NOMO-1 treated with DMSO at 0.1 percent for 48 hours (cell line): ENCODE measurements at regions not wholly inside any gene's neighbourhood (a gene's known extent, or its start where the extent isn't known, plus 50 kb on each side); places are given as distances from the start of the nearest gene placed in this dataset.
"Not testable (repeated sequence)": the region's sequence is repeated elsewhere in the genome, so short reads cannot be mapped to it uniquely, and the experiment has no call there.

Experiments used
- DNase-seq: peaks from one replicate; lab custom pipeline; 2025; ENCODE audit not compliant: unreplicated experiment; lab: John Stamatoyannopoulos, UW

DNA sequence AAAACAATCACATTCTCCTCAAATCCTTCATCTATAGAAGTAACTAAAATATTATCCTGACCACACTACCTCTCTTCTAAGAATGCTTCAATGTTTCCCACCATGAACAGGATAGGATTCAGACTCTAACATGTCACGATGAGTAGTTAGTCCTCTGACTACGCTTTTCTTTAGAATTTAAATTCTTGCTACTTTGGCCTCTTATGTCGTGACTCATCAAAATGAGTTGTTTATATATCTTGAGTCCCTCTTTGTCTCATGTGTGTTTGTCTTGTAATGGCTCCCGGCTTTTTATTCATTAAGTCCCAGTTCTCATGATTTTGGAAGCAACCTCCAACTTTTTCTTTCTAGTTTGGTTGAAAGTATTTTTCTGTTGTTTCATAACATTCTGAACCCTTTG, 1289.2 kb downstream of the DSC3 start:
- DNase-seq: no peak

GRCh38 chr18:29749704-29750103, 1292.8 kb downstream of the DSC3 start:
- DNase-seq: no peak

DNA sequence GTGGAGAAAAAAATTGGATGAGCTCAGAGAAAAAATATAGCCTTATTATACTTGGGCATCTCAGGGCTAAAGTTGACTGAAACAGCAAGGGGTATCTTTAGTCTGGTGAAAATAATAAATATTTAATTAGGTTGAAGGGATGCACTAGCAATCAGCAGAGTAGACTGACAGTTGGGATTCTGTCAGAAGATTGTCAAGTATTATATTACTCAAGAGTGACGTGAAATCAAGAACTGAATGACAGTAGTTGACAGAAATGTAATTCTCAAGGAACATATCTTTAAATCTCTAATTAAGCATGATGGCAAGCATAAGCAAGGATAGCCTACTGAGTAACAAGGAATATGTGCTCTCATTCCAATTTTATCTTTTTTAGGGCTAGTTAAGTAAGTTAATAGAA, 1301.1 kb downstream of the DSC3 start:
- no peak for DNase-seq

GRCh38 chr18:29737620-29738019, 1304.9 kb downstream of the DSC3 start:
- no peak for DNase-seq

DNA sequence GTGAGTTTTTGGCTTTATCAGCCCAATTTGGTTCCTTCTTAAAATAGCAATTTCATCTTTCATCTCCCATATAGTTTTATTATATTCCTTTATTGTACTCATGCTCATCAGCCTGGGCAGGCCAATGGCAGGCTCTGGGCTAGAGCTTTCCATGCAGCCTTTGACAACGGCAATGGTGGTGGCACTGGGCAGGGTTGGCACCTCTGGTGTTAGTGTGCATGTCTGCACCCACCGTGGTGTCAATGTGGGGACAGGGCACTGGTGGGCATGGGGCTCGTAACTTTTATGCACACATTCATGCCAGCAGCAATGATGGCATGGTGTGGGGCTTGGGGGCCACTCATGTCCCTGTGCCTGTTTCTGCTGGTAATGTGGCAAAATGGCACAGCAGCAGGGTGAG, 1305.4 kb downstream of the DSC3 start:
- DNase-seq: no peak

DNA sequence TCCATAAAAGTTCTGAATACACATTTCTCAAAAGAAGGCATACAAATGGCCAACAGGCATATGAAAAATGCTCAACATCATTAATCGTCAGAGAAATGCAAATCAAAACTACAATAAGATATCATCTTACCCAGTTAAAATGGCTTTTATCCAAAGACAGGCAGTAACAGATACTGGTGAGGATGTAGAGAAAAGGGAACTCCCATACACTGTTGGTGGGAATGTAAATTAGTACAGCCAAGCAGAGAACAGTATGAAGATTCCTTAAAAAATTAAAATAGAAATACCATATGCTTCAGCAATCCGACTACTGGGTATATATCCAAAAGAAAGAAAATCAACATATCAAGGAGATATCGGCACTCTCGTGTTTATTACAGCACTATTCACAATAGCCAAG, 1312.5 kb downstream of the DSC3 start:
- no peak for DNase-seq

DNA sequence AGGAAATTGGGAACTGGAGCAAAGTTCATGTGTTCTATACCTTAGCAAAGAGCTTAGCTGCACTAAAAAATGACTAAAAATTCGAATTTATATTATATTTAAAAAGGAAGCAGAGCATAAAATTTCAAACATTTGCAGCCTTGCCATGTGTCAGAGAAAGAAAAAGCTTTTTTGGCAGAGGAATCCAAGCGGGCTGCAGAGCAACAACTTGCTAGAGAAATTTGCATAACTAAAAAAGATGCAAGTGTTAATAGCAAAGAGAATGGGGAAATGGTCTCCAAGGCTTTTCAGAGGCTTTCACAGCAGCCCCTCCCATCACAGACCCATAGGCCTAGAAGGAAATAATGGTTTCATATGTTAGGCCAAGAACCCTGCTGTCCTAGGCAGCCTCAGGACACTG, 1315.9 kb downstream of the DSC3 start:
- DNase-seq: peak; percentile 47

DNA sequence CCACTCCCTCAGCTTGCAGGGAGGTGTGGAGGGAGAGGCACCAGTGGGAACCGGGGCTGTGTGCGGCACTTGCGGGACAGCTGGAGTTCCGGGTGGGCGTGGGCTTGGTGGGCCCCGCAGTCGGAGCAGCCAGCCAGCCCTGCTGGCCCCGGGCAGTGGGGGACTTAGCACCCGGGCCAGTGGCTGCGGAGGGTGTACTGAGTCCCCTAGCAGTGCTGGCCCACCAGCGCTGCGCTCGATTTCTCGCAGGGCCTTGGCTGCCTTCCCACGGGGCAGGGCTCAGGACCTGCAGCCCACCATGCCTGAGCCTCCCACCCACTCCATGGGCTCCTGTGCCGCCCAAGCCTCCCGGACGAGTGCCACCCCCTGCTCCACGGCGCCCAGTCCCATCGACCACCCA, 1319.1 kb downstream of the DSC3 start:
- DNase-seq: not testable (repeated sequence)

DNA sequence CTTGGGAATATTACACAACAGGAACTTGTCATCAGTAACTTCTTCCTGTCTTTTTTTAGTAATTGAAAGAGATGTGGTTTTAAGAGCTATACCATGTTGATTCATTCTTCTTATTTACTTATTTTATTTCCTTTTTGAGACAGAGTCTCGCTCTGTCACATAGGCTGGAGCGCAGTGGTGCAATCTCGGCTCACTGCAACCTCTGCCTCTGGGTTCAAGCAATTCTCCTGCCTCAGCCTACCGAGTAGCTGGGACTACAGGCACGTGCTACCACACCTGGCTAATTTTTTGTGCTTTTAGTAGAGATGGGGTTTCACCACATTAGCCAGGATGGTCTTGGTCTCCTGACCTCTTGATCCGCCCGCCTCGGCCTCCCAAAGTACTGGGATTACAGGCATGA, 1326.6 kb downstream of the DSC3 start:
- DNase-seq: peak; percentile 82

DNA sequence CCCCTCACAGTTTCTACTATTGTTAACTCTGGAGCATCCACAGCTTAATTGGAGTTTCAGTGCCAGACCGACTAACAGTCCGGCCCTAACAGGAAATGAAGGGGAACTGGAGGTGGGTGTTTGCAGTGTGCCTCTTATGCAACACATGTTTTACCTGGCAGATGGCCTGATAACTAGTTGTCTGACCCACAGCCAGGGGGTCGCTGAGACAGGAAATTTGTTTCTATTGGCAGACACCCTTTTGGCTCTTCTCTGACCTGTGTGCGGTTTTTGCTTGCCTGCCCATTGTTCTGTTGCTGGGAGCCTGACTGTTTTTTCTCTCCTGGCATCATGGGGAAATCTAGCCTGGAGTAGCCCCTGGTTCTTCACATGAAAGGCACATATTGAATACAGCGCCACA, 1329.8 kb downstream of the DSC3 start:
- DNase-seq: no peak

GRCh38 chr18:29711932-29712331, 1330.6 kb downstream of the DSC3 start:
- no peak for DNase-seq

GRCh38 chr18:29693334-29693733, 1349.2 kb downstream of the DSC3 start:
- DNase-seq: no peak

DNA sequence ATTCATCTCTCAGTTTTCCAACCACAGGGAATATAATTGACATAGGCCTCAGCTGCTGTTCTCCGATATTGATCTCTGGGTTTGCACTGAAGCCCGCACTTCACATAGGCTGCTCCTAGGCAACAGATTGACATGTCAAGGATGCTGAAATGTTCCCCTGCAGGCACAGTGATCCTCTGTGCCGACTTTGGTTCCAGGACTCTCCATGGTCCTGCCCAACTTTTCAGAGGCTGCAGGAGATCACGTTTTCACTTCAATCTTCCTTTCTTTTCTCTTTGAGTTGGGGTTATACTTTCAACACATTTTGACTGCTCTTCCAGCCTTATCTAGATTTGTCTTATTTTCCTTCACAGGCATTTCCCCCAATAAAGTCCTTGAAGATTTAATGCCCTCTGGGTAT, 1361.0 kb downstream of the DSC3 start:
- no peak for DNase-seq

- no peak for DNase-seq
Observed at GRCh38 chr18:29664278-29665036, 1378.1 kb downstream of the DSC3 start.

- no peak for DNase-seq
Observed at GRCh38 chr18:29661924-29662323, 1380.6 kb downstream of the DSC3 start.

- no peak for DNase-seq
Observed at GRCh38 chr18:29660777-29661176, 1381.8 kb downstream of the DSC3 start.

- DNase-seq: no peak
Observed at GRCh38 chr18:29653671-29654215, 1388.8 kb downstream of the DSC3 start.

- peak; percentile 15 for DNase-seq
Observed at GRCh38 chr18:29652797-29653196, 1389.7 kb downstream of the DSC3 start.

DNA sequence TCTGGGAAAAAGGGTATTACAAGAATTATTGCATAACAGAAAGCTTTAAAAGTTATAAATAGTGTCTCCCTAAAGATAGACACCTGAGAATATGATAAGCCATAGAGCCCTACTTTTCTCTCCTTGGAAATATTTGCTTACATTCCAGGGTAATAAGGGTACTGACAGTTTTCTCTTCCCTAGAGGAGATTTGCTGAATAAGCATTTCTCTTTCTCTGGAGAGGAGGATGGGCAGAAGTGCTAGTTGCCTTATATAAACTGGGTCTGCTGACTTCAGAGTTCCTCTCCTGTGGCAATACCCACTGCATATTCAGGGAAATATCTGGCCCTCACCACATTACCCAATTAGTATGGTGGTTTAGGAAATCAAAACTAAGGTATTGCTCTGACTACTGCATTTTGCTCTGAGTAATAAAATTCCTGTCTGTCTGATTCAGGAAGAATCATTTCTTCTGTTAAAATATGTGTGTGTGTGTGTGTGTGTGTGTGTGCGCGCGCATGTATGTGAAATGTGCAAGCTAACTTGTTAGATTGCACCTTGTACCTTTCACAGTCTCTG, 1391.3 kb downstream of the DSC3 start:
- DNase-seq: no peak

- no peak for DNase-seq
Observed at GRCh38 chr18:29648891-29649290, 1393.7 kb downstream of the DSC3 start.

GRCh38 chr18:29647700-29648099, 1394.8 kb downstream of the DSC3 start:
- no peak for DNase-seq

DNA sequence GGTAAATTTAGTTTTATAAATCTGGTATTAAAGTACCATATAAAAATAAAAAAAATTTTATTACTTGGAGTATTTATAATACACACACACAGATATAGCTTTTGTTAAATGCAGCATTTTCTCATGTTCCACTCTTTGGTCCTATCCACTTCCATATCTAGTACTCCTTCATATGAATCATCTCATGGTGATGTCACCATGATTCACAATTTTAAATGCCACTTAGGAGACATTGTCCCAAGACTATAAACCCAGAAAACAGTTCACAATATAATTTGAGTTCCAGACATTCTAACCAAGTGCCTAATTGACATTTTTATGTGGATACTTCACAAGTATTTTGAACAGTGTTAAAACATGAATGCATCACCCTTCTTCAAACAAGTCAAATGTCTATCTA, 1398.3 kb downstream of the DSC3 start:
- no peak for DNase-seq
